Subcutaneous abdominal adipose tissue (tissue), 5 donors: ENCODE measurements at regions not wholly inside any gene's neighbourhood (a gene's known extent, or its start where the extent isn't known, plus 50 kb on each side); places are given as distances from the start of the nearest gene placed in this dataset.

Source experiments
- H3K27ac ChIP-seq: one replicate; pipeline ENCODE4 v1.7.0; 2013; ENCODE audit warnings: low read depth, mild to moderate bottlenecking, inconsistent platforms, low read length, moderate library complexity
- H3K27me3 ChIP-seq, 5 donors: one replicate each; pipeline ENCODE4 v1.7.0; 2013; ENCODE audit warnings: low read length in 5 of 5, inconsistent platforms in 1 of 5; ENCODE audit not compliant: control insufficient read depth in 5 of 5, insufficient read depth in 4 of 5
- H3K36me3 ChIP-seq, 5 donors: one replicate each; pipeline ENCODE4 v1.7.0; 2013; ENCODE audit warnings: low read length in 5 of 5; ENCODE audit not compliant: control insufficient read depth in 5 of 5, insufficient read depth in 5 of 5
- H3K4me1 ChIP-seq, 5 donors: one replicate each; pipeline ENCODE4 v1.7.0; 2013; ENCODE audit warnings: low read length in 5 of 5, mild to moderate bottlenecking in 3 of 5, moderate library complexity in 1 of 5; ENCODE audit not compliant: control insufficient read depth in 5 of 5, insufficient read depth in 5 of 5
- H3K4me3 ChIP-seq, 5 donors: one replicate each; pipeline ENCODE4 v1.7.0; 2013; ENCODE audit warnings: low read length in 5 of 5, low read depth in 1 of 5
- H3K9ac ChIP-seq, 5 donors: one replicate each; pipeline ENCODE4 v1.7.0; 2013; ENCODE audit warnings: low read length in 5 of 5, mild to moderate bottlenecking in 4 of 5, moderate library complexity in 3 of 5
- H3K9me3 ChIP-seq, 5 donors: one replicate each; pipeline ENCODE4 v1.7.0; 2013; ENCODE audit warnings: low read length in 5 of 5; ENCODE audit not compliant: control insufficient read depth in 5 of 5
- donor health status: healthy.
- donor health status: healthy.
- donor health status: healthy.
- donor health status: healthy.
- donor health status: healthy.

GRCh38 chr5:92444888-92445287, 1061.8 kb upstream of the ARRDC3 start:
- Histone ChIP-seq H3K27me3 (no peaks in the 10 kb centered on the region), H3K27ac (no peak overlapping the region), H3K4me3 (no peak overlapping the region), H3K4me1 (no peaks in the 10 kb centered on the region), H3K36me3 (no peaks in the 10 kb centered on the region), H3K9ac (no peak overlapping the region), H3K9me3 (no peaks in the 10 kb centered on the region)

- no peaks in the 10 kb centered on the region for H3K4me1 ChIP-seq
- no peak overlapping the region for H3K27ac ChIP-seq
- peaks cover 0 to 13% (median 5%) of the 10 kb centered on the region in 5 donors for H3K9me3 ChIP-seq
- no peak overlapping the region for H3K9ac ChIP-seq
- no peaks in the 10 kb centered on the region for H3K27me3 ChIP-seq
- H3K4me3 ChIP-seq = no peak overlapping the region
- H3K36me3 ChIP-seq = no peaks in the 10 kb centered on the region
Measured at GRCh38 chr5:92435781-92436180, 1052.7 kb upstream of the ARRDC3 start.

GRCh38 chr5:92429646-92430045, 1046.5 kb upstream of the ARRDC3 start:
- no peak overlapping the region for H3K27ac ChIP-seq
- H3K9me3 ChIP-seq = peaks cover 0 to 4% (median 0%) of the 10 kb centered on the region in 5 donors
- H3K27me3 ChIP-seq = no peaks in the 10 kb centered on the region
- no peak overlapping the region for H3K4me3 ChIP-seq
- H3K9ac ChIP-seq = no peak overlapping the region
- H3K4me1 ChIP-seq = no peaks in the 10 kb centered on the region
- no peaks in the 10 kb centered on the region for H3K36me3 ChIP-seq

DNA sequence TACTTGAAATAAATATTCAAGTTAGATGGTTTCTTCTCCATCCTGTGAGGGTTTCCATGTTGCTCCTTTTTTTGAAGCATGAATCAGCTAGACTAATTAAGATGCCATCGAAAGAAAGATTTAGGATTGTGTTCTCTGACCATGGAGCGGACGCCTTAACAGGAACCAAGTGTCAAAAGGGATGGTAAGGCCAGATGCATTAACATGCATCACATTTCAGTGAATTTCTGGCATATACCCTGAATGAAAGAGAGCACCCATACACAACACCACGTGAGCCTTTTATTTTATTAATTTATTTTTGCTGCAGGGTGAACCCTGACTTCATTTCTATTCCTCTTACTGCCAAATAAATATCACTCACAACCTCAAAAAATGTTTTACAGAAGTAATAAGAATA, 1045.3 kb upstream of the ARRDC3 start:
- Histone ChIP-seq H3K27ac (no peak overlapping the region), H3K9me3 (peaks cover 0 to under 1% (median 0%) of the 10 kb centered on the region in 5 donors), H3K36me3 (no peaks in the 10 kb centered on the region), H3K27me3 (no peaks in the 10 kb centered on the region), H3K9ac (no peak overlapping the region), H3K4me3 (no peak overlapping the region), H3K4me1 (no peaks in the 10 kb centered on the region)

DNA sequence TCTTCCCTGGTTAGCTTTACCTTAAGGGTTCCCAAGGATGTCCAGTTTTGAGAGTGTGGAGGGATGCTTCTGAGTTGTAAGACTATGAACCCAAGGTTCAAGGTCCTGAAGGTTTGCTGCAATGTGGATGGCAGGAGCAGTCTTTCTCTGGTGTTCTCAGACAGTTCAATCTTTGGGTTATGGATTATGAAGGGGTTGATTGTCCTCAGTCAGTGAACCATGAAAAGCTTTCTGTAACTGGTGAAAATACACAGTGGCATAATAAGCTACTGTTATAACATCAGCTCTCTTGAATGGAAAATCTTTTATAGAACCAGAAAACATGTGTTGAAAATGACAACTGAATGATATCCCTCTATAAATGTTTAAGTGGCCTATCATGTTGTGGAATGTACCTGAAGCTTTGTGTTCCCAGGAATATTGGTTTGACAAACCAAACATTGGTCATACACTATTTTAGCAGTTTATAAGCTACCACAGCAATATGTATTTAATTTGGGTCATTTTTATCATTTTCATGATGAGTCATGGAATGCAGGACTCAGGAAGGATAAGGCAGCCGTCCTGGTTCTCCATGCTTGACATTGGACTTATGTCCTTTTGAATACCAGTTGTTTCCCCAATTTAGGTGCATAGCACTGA, 1041.8 kb upstream of the ARRDC3 start:
- peaks cover 0 to 8% (median 5%) of the 10 kb centered on the region in 5 donors for H3K9me3 ChIP-seq
- no peak overlapping the region for H3K4me3 ChIP-seq
- no peak overlapping the region for H3K27ac ChIP-seq
- H3K4me1 ChIP-seq = no peaks in the 10 kb centered on the region
- H3K9ac ChIP-seq = no peak overlapping the region
- no peaks in the 10 kb centered on the region for H3K36me3 ChIP-seq
- H3K27me3 ChIP-seq = no peaks in the 10 kb centered on the region

DNA sequence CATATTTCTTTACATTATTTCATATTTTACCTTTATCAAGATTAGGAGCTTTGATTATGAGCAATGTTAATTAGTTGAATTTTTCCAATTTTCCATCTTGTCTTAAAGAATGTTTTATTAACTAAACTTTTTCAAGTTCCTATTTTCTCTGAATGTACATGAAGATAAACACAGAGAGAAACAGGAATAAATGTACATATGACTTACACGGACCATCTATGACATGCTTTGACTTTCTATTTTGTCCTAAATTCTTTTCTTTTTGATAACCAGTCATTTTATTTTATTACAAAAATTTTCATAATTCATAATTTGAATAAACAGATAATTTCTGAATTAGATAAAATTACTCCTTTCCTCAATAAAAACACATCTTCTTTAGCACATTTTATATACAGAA, 1038.8 kb upstream of the ARRDC3 start:
- Histone ChIP-seq H3K4me1 (no peaks in the 10 kb centered on the region), H3K9me3 (peaks cover 0 to 8% (median 5%) of the 10 kb centered on the region in 5 donors), H3K36me3 (no peaks in the 10 kb centered on the region), H3K9ac (no peak overlapping the region), H3K4me3 (no peak overlapping the region), H3K27ac (no peak overlapping the region), H3K27me3 (no peaks in the 10 kb centered on the region)

- Histone ChIP-seq H3K36me3 (no peaks in the 10 kb centered on the region), H3K4me3 (no peak overlapping the region), H3K27me3 (no peaks in the 10 kb centered on the region), H3K9me3 (peaks cover 0 to 8% (median 5%) of the 10 kb centered on the region in 5 donors), H3K4me1 (no peaks in the 10 kb centered on the region), H3K27ac (no peak overlapping the region), H3K9ac (no peak overlapping the region)
Measured at GRCh38 chr5:92421196-92421595, 1038.1 kb upstream of the ARRDC3 start.

DNA sequence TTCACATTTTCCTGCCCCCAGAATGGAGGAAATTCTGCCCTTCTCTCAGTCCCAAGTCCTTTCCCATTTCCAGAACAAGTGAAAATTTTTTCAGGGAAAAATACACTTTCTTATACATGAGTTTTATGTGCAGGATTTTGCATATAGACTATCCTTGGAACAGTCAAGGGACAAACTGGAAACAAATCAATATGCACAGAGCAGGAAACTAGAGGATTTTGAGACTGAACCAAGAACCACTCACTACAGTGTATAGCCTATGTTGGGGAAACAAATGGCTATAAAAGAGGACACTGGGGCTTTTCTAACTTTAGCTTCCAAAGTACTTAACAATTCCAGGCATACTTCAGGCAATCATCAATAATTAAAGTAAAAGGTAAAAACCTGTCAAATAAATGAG, 1036.1 kb upstream of the ARRDC3 start:
- H3K9ac ChIP-seq = no peak overlapping the region
- H3K4me3 ChIP-seq = no peak overlapping the region
- no peaks in the 10 kb centered on the region for H3K4me1 ChIP-seq
- no peak overlapping the region for H3K27ac ChIP-seq
- H3K36me3 ChIP-seq = no peaks in the 10 kb centered on the region
- H3K27me3 ChIP-seq = no peaks in the 10 kb centered on the region
- H3K9me3 ChIP-seq = peaks cover 0 to 8% (median 5%) of the 10 kb centered on the region in 5 donors

DNA sequence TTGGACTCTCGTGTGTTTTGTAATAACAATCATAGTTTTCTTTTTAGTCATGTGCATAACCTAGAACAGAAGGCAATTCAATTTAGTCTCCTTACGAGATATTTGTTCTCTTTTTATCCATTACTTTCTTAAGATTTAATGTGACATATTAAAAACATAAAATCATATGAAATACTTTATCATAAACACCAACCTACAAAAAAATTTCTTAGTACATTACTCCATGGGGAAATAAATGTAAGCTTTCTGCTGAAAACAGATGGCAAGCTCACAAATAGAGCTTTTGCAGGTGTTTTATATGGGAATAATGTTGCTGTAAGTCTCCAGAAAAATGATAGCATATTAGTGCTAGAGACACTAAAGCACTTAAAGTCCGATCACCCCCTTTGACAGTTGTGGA, 1035.2 kb upstream of the ARRDC3 start:
- Histone ChIP-seq H3K27ac (no peak overlapping the region), H3K4me1 (no peaks in the 10 kb centered on the region), H3K9ac (no peak overlapping the region), H3K36me3 (no peaks in the 10 kb centered on the region), H3K4me3 (no peak overlapping the region), H3K27me3 (no peaks in the 10 kb centered on the region), H3K9me3 (peaks cover 0 to 8% (median 4%) of the 10 kb centered on the region in 5 donors)

DNA sequence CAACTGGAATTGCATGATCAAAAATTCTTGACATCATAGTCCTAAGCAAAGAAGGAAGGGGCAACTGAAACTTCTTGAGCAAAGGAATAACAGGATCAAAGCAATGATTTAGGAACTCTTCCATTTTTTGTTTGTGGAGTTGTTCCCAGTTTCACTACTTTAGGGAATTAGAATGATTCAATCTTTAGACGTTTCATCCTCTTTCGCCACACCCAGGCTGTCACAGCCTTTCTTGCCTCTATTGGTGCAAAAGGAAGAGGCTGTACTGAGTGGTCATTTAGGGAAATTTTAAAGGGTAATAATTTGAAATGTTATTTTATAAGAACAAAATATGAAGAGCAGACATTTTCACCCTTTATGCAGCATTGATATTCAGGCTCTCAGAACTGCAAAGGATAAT, 1026.0 kb upstream of the ARRDC3 start:
- Histone ChIP-seq H3K4me3 (no peak overlapping the region), H3K36me3 (no peaks in the 10 kb centered on the region), H3K27me3 (no peaks in the 10 kb centered on the region), H3K27ac (no peak overlapping the region), H3K4me1 (no peaks in the 10 kb centered on the region), H3K9me3 (no peaks in the 10 kb centered on the region), H3K9ac (no peak overlapping the region)
